Lung (tissue), 11 donors: ENCODE measurements at regions not wholly inside any gene's neighbourhood (a gene's known extent, or its start where the extent isn't known, plus 50 kb on each side); places are given as distances from the start of the nearest gene placed in this dataset.

Source experiments
- ATAC-seq: fragments of 200-7000 bp; cut with Tn5 transposase; one replicate; pipeline ENCODE4 v1.9.1; 2020; ENCODE audit warnings: moderate number of reproducible peaks; ENCODE audit not compliant: insufficient read depth, low FRiP score
- DNase-seq, 3 donors: peaks; one replicate each; pipeline ENCODE4 v3.0.0-alpha.2; 2013 to 2017
- H3K27ac ChIP-seq, 2 donors: one replicate each; pipeline ENCODE4 v1.5.1; 2013; ENCODE audit warnings: mild to moderate bottlenecking in 2 of 2, moderate library complexity in 2 of 2, control low read depth in 1 of 2, inconsistent platforms in 1 of 2, low read depth in 1 of 2, low read length in 1 of 2
- H3K27me3 ChIP-seq, 3 donors: one replicate each; pipeline ENCODE4 v1.5.1; 2013; ENCODE audit warnings: low read length in 2 of 3; ENCODE audit not compliant: control insufficient read depth in 3 of 3, insufficient read depth in 3 of 3
- H3K36me3 ChIP-seq, 4 donors: one replicate each; pipeline ENCODE4 v1.5.1; 2013; ENCODE audit warnings: low read length in 4 of 4, mild to moderate bottlenecking in 1 of 4, moderate library complexity in 1 of 4; ENCODE audit not compliant: control insufficient read depth in 4 of 4, insufficient read depth in 4 of 4
- H3K4me1 ChIP-seq, 5 donors: one replicate each; pipeline ENCODE4 v1.5.1; 2013; ENCODE audit warnings: low read length in 5 of 5, mild to moderate bottlenecking in 2 of 5, moderate library complexity in 1 of 5; ENCODE audit not compliant: control insufficient read depth in 5 of 5, insufficient read depth in 5 of 5
- H3K4me3 ChIP-seq: one replicate; pipeline ENCODE4 v1.5.1; 2013; ENCODE audit warnings: mild to moderate bottlenecking, control low read depth, moderate library complexity
- H3K9ac ChIP-seq, 2 donors: one replicate each; pipeline ENCODE4 v1.5.1; 2013; ENCODE audit warnings: low read length in 2 of 2, control low read depth in 1 of 2; ENCODE audit not compliant: insufficient read depth in 1 of 2
- H3K9me3 ChIP-seq, 4 donors: one replicate each; pipeline ENCODE4 v1.5.1; 2013; ENCODE audit warnings: low read length in 3 of 4, mild to moderate bottlenecking in 1 of 4, moderate library complexity in 1 of 4; ENCODE audit not compliant: control insufficient read depth in 4 of 4, insufficient read depth in 3 of 4
- CTCF ChIP-seq: IDR thresholded peaks from 2 replicates; pipeline ENCODE4 v1.5.1; 2012; ENCODE audit warnings: mild to moderate bottlenecking; ENCODE audit errors: control extremely low read depth, extremely low read depth
- WGBS, 2 donors: extraction: QIAGEN DNeasy Blood & Tissue Kit; methylation state at CpG; one replicate each; pipeline ENCODE4 v1.1.7; 2013; 5-methylcytosine and 5-hydroxymethylcytosine counted together
- donor health status: control.
- donor health status: control.
- donor health status: Bipolar disorder and iron deficiency.
- donor health status: healthy.
- donor health status: DM: yes; HTN: yes; CAD: no.

- peaks cover 0 to 29% (median 5%) of the 10 kb centered on the region in 5 donors for H3K4me1 ChIP-seq
These were observed 288.8 kb upstream of the SLC14A2 start for GRCh38 chr18:45326505-45326904.

DNA sequence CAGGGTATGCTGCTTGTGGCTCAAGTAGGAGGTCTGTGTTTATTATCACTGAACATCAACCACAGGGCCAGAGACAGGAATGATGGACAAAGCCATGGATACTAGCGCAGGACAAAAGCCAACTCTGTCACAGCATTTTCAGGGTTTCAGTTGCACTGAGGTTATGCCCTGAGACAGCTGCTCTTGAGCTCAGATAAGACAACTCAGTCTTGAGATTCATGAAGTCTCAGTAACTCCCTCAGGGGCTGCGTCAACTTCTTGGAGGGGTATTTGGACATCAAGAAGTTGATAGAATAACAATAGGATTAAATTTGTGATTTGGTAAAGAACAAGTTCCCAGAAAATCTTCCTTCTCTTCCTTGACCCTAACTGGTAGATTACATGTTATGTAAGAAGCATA lies 287.0 kb upstream of the SLC14A2 start:
- Histone ChIP-seq H3K27me3 (no peaks in the 10 kb centered on the region), H3K9me3 (no peaks in the 10 kb centered on the region), H3K27ac (peak overlapping the region in 1 of 2 donors; percentile 59), H3K4me3 (no peak overlapping the region), H3K4me1 (peaks cover 0 to 29% (median 5%) of the 10 kb centered on the region in 5 donors), H3K36me3 (no peaks in the 10 kb centered on the region), H3K9ac (no peak overlapping the region)
- 77 to 90% methylated on average over 2 of the region's 2 CpGs for WGBS, 2 donors
- ATAC-seq (no peak), DNase-seq (no peak)
- no peak for TF ChIP-seq CTCF

More at GRCh38 chr18:45326505-45326904, 288.8 kb upstream of the SLC14A2 start:
- WGBS, 2 donors: 66 to 91% methylated on average over 2 of the region's 2 CpGs
- H3K9me3 ChIP-seq: no peaks in the 10 kb centered on the region
- H3K27ac ChIP-seq: peak overlapping the region in 1 of 2 donors; percentile 44
- ATAC-seq (no peak), DNase-seq (no peak)
- no peaks in the 10 kb centered on the region for H3K36me3 ChIP-seq
- no peak for TF ChIP-seq CTCF
- H3K9ac ChIP-seq: no peak overlapping the region
- no peaks in the 10 kb centered on the region for H3K27me3 ChIP-seq
- no peak overlapping the region for H3K4me3 ChIP-seq

DNA sequence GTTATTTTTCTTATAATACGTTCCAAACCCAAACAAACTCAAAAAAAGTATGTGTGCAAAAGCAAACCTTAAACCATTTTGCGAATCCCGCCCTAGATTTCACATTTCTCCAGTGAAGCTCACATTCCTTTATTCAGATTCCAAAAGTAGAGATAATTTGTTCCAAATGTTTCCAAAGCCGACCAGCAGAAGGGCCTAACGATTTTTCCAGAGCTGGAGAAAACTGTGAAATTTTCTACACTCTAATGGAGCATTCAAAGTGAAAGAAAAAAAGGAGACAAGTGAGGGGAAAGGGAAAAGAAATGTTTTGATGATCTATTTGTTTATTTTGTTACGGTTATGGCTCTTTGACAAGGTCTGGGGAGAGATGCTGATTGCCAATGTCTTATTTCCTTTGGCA lies 286.5 kb upstream of the SLC14A2 start:
- Histone ChIP-seq H3K4me3 (no peak overlapping the region), H3K27ac (no peak overlapping the region), H3K36me3 (no peaks in the 10 kb centered on the region), H3K4me1 (peaks cover 0 to 27% (median 5%) of the 10 kb centered on the region in 5 donors), H3K9me3 (no peaks in the 10 kb centered on the region), H3K27me3 (no peaks in the 10 kb centered on the region), H3K9ac (no peak overlapping the region)
- ATAC-seq (no peak), DNase-seq (peak in 1 of 3 donors; percentile 3)
- no peak for TF ChIP-seq CTCF
- 68 to 84% methylated on average over 6 of the region's 6 CpGs for WGBS, 2 donors

DNA sequence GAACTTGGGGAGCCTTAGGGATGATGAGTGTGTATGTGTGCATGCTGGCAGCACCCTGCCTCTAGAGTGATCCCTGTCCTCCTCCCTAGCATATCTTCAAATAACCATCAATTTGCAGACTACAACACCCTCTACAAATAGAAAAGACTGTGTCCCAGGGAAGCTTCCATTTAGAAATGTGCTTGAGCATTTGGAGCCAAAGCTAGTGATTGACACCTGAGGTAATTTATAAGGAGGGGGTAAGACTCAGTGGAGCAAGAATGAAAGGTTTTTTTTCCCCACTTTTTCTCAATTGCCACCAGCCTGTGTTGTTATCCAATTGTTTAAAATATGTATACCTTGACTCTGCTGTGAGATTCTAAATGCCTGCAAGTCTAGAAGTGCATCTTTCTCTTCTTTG lies 286.0 kb upstream of the SLC14A2 start:
- H3K9ac ChIP-seq: no peak overlapping the region
- no peak overlapping the region for H3K27ac ChIP-seq
- H3K36me3 ChIP-seq: no peaks in the 10 kb centered on the region
- no peak overlapping the region for H3K4me3 ChIP-seq
- DNase-seq: no peak
- peaks cover 0 to 22% (median 5%) of the 10 kb centered on the region in 5 donors for H3K4me1 ChIP-seq
- H3K27me3 ChIP-seq: no peaks in the 10 kb centered on the region
- ATAC-seq: no peak
- TF ChIP-seq CTCF: no peak
- H3K9me3 ChIP-seq: no peaks in the 10 kb centered on the region
